HepG2 (cell line): ENCODE measurements at regions not wholly inside any gene's neighbourhood (a gene's known extent, or its start where the extent isn't known, plus 50 kb on each side); places are given as distances from the start of the nearest gene placed in this dataset.

Source experiments
- ASH2L ChIP-seq: fragments of 300-600, 200-600 bp; sonication (generic); IDR thresholded peaks from 2 replicates; pipeline ENCODE4 v1.7.0; 2017; ENCODE audit warnings: low read depth, mild to moderate bottlenecking, moderate library complexity, mixed read lengths, low read length; ENCODE audit not compliant: insufficient read length
- CREB3 ChIP-seq: sonication (generic); formaldehyde crosslinking; IDR thresholded peaks from 2 replicates; pipeline ENCODE4 v1.5.0; 2020; ENCODE audit warnings: missing genetic modification reagents
- FOXA3 ChIP-seq: IDR thresholded peaks from 2 replicates; pipeline ENCODE4 v1.6.1; 2016; ENCODE audit warnings: missing genetic modification reagents, missing compliant biosample characterization
- GFI1 ChIP-seq: sonication (generic); formaldehyde crosslinking; IDR thresholded peaks from 2 replicates; pipeline ENCODE4 v1.5.0; 2020; ENCODE audit warnings: missing genetic modification reagents, mild to moderate bottlenecking, borderline replicate concordance
- KLF9 ChIP-seq: IDR thresholded peaks from 2 replicates; pipeline ENCODE4 v1.6.1; 2016; ENCODE audit warnings: low read depth
- MEIS2 ChIP-seq: sonication (generic); formaldehyde crosslinking; IDR thresholded peaks from 2 replicates; pipeline ENCODE4 v1.9.0; 2021; ENCODE audit warnings: mild to moderate bottlenecking, missing genetic modification reagents
- PHF8 ChIP-seq: sonication (generic); formaldehyde crosslinking; IDR thresholded peaks from 2 replicates; pipeline ENCODE4 v1.5.0; 2020; ENCODE audit warnings: missing genetic modification reagents
- PTBP1 ChIP-seq: fragments of 200-400 bp; formaldehyde crosslinking; IDR thresholded peaks from 2 replicates; pipeline ENCODE4 v1.6.1; 2018; ENCODE audit warnings: low read length, low read depth; ENCODE audit not compliant: poor library complexity, severe bottlenecking
- SSRP1 ChIP-seq: IDR thresholded peaks from 2 replicates; pipeline ENCODE4 v1.6.1; 2016; ENCODE audit warnings: control low read depth
- TAF15 ChIP-seq: fragments of 200-400 bp; formaldehyde crosslinking; IDR thresholded peaks from one replicate; pipeline ENCODE4 v1.6.1; 2018; ENCODE audit warnings: mild to moderate bottlenecking, low read depth, low read length; ENCODE audit not compliant: poor library complexity, severe bottlenecking
- U2AF1 ChIP-seq: fragments of 200-400 bp; formaldehyde crosslinking; optimal IDR thresholded peaks from 2 replicates; pipeline ENCODE3; 2017; ENCODE audit warnings: mild to moderate bottlenecking, low read depth, low read length
- ZNF30 ChIP-seq: sonication (generic); formaldehyde crosslinking; IDR thresholded peaks from 2 replicates; pipeline ENCODE4 v1.5.0; 2020; ENCODE audit warnings: mild to moderate bottlenecking, missing genetic modification reagents
- ZNF569 ChIP-seq: sonication (generic); formaldehyde crosslinking; IDR thresholded peaks from 2 replicates; pipeline ENCODE4 v1.5.0; 2020; ENCODE audit warnings: mild to moderate bottlenecking, missing genetic modification reagents, moderate library complexity, borderline replicate concordance
- ZNF570 ChIP-seq: sonication (generic); formaldehyde crosslinking; IDR thresholded peaks from 2 replicates; pipeline ENCODE4 v1.4.0; 2020; ENCODE audit warnings: mild to moderate bottlenecking, missing genetic modification reagents, borderline replicate concordance
- ZNF788 ChIP-seq: sonication (generic); formaldehyde crosslinking; IDR thresholded peaks from 2 replicates; pipeline ENCODE4 v1.5.0; 2020; ENCODE audit warnings: mild to moderate bottlenecking, missing genetic modification reagents, borderline replicate concordance
- TF ChIP-seq, protein P1 (sequence below): sonication (generic); formaldehyde crosslinking; IDR thresholded peaks from 2 replicates; pipeline ENCODE4 v1.5.1; 2020; ENCODE audit warnings: mild to moderate bottlenecking, moderate library complexity, missing genetic modification reagents

GRCh38 chr15:69891606-69892005 lies 206.1 kb downstream of the TLE3 start (continued):
- no peak for TF ChIP-seq ZNF569 (CRISPR knock-in tag)
- no peak for TF ChIP-seq GFI1
- TF ChIP-seq ZNF30 (CRISPR knock-in tag), result no peak
- TF ChIP-seq PHF8 (CRISPR knock-in tag), result no peak
- no peak for TF ChIP-seq PTBP1
- TF ChIP-seq U2AF1, result no peak
- TF ChIP-seq, protein P1, sequence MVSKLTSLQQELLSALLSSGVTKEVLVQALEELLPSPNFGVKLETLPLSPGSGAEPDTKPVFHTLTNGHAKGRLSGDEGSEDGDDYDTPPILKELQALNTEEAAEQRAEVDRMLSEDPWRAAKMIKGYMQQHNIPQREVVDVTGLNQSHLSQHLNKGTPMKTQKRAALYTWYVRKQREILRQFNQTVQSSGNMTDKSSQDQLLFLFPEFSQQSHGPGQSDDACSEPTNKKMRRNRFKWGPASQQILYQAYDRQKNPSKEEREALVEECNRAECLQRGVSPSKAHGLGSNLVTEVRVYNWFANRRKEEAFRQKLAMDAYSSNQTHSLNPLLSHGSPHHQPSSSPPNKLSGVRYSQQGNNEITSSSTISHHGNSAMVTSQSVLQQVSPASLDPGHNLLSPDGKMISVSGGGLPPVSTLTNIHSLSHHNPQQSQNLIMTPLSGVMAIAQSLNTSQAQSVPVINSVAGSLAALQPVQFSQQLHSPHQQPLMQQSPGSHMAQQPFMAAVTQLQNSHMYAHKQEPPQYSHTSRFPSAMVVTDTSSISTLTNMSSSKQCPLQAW (CRISPR knock-in tag), result no peak
- TF ChIP-seq KLF9 (CRISPR knock-in tag), result no peak
- TF ChIP-seq ZNF570, result no peak
- TF ChIP-seq TAF15, result no peak
- TF ChIP-seq ZNF788 (CRISPR knock-in tag), result no peak
- no peak for TF ChIP-seq FOXA3 (CRISPR knock-in tag)
- no peak for TF ChIP-seq CREB3 (CRISPR knock-in tag)
- TF ChIP-seq SSRP1 (CRISPR knock-in tag), result no peak
- TF ChIP-seq MEIS2 (CRISPR knock-in tag), result no peak
- no peak for TF ChIP-seq ASH2L
